Nephron (organoid): ENCODE measurements at regions not wholly inside any gene's neighbourhood (a gene's known extent, or its start where the extent isn't known, plus 50 kb on each side); places are given as distances from the start of the nearest gene placed in this dataset.

ENCODE experiments used
- H3K27ac Mint-ChIP-seq, 3 experiments: 2 replicates each; pipeline ENCODE4 v1.8.0; 2020; ENCODE audit warnings: mixed read lengths in 3 of 3, mild to moderate bottlenecking in 2 of 3, moderate library complexity in 1 of 3
- H3K27me3 Mint-ChIP-seq: 2 replicates; pipeline ENCODE4 v1.8.0; 2021; ENCODE audit warnings: low read depth, mild to moderate bottlenecking, moderate library complexity, mixed read lengths
- H3K36me3 Mint-ChIP-seq: 2 replicates; pipeline ENCODE4 v1.8.0; 2020; ENCODE audit warnings: low read depth, mixed read lengths
- H3K4me1 Mint-ChIP-seq: 2 replicates; pipeline ENCODE4 v1.8.0; 2020; ENCODE audit warnings: mixed read lengths
- H3K4me3 Mint-ChIP-seq, 3 experiments: 2 replicates each; pipeline ENCODE4 v1.8.0; 2020; ENCODE audit warnings: mild to moderate bottlenecking in 3 of 3, mixed read lengths in 3 of 3, moderate library complexity in 2 of 3
- H3K9me3 Mint-ChIP-seq: 2 replicates; pipeline ENCODE4 v1.8.0; 2020; ENCODE audit warnings: mixed read lengths
- TF ChIP-seq, protein P1 (sequence below), 3 experiments: fragments of 200-600 bp; sonication (generic); IDR thresholded peaks; one replicate each; pipeline ENCODE4 v1.5.0; 2021; ENCODE audit warnings: antibody characterized with exemption in 3 of 3; ENCODE audit not compliant: unreplicated experiment in 3 of 3

DNA sequence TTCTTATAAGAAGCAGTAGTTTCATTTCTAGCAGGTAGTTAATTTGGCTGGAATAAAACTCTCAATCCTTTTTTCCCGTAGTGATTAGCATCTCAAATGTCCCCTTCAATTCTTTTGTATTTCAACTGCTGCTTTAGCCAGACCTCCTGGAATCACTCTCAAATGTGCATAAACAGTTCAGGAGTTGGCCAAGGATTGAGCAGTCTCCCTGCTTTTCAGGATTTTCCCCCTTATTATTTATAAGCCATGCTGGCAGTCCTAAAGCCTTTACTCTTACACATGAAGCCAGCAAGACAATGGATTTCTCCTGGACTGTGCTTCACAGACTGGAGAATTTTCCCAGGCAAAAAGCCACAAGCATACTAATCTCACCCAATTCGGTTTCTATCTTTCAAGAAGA, 950.1 kb downstream of the VRK1 start:
- Mint-ChIP-seq H3K36me3 (no peaks in the 10 kb centered on the region), H3K27ac (no peak overlapping the region), H3K4me1 (no peaks in the 10 kb centered on the region), H3K4me3 (no peak overlapping the region), H3K27me3 (no peaks in the 10 kb centered on the region), H3K9me3 (peaks cover 6% of the 10 kb centered on the region)
- TF ChIP-seq, protein P1, sequence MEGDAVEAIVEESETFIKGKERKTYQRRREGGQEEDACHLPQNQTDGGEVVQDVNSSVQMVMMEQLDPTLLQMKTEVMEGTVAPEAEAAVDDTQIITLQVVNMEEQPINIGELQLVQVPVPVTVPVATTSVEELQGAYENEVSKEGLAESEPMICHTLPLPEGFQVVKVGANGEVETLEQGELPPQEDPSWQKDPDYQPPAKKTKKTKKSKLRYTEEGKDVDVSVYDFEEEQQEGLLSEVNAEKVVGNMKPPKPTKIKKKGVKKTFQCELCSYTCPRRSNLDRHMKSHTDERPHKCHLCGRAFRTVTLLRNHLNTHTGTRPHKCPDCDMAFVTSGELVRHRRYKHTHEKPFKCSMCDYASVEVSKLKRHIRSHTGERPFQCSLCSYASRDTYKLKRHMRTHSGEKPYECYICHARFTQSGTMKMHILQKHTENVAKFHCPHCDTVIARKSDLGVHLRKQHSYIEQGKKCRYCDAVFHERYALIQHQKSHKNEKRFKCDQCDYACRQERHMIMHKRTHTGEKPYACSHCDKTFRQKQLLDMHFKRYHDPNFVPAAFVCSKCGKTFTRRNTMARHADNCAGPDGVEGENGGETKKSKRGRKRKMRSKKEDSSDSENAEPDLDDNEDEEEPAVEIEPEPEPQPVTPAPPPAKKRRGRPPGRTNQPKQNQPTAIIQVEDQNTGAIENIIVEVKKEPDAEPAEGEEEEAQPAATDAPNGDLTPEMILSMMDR (IDR thresholded peaks at IDR 0.05; ENCODE audit: unreplicated experiment in 3 of 3) = no peak

DNA sequence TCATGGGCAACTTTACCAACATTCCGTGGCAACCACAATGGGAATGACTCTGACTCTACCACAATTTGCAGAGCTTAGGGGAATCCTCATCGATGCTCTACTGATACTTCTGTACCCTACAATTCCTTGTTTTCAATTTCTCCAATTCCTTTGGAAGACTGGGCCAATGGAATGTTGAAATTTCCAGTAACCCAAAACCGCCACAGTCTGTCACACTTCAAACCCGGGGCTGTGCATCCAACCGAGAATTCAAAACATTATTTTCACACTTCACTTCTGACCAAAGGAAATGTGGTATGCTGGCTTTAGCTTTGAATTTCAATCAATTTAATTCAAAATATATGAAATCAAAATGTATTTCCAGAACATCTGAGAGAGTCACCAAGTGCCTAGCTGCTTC, 951.4 kb downstream of the VRK1 start:
- Mint-ChIP-seq H3K9me3 (peaks cover 6% of the 10 kb centered on the region), H3K36me3 (no peaks in the 10 kb centered on the region), H3K27me3 (no peaks in the 10 kb centered on the region), H3K4me3 (no peak overlapping the region), H3K4me1 (no peaks in the 10 kb centered on the region), H3K27ac (no peak overlapping the region)
- TF ChIP-seq, protein P1 (IDR thresholded peaks at IDR 0.05; ENCODE audit: unreplicated experiment in 3 of 3) = no peak

DNA sequence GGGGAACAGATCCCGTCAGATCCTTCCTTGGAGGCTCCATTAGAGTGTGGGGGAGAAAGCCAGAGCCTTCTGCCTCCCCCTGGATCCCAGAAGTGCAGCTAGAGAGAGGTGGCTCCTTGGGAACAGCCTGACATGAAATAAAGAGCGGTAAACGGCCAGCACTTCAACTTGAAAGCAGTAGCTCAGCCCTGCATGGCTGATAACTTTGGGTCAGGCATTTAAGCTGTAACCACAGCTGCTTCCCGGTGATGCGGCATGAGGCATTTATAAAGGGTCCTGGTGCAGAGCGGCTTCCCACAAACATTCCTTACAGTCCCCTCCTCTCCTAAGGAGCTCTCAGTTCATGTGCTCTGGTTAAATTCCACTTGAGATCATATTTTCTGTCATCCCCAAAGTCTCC, 960.3 kb downstream of the VRK1 start:
- Mint-ChIP-seq H3K27me3 (peaks cover 10% of the 10 kb centered on the region), H3K36me3 (no peaks in the 10 kb centered on the region), H3K4me1 (no peaks in the 10 kb centered on the region), H3K9me3 (no peaks in the 10 kb centered on the region), H3K27ac (no peak overlapping the region), H3K4me3 (no peak overlapping the region)
- TF ChIP-seq, protein P1 (IDR thresholded peaks at IDR 0.05; ENCODE audit: unreplicated experiment in 3 of 3) = no peak

DNA sequence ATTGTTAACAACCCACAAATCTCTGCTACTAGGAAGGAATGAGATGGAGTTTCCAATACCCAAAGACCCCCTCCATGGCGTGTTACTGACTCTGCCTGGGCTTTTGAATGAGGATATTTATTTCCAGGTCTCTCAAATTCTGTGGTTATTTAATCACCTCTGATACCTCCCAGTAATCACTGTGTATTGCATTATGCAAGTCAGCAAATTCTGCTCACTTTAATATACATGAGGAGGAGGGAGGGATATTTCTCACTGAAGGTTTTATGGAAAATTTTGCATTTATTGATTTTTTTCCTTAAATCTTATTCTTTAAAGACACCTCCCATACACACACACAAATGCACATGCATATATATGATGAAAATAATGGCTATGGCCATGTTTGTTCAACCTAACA, 962.9 kb downstream of the VRK1 start:
- H3K27me3 Mint-ChIP-seq = peaks cover 14% of the 10 kb centered on the region
- no peaks in the 10 kb centered on the region for H3K36me3 Mint-ChIP-seq
- no peak overlapping the region for H3K27ac Mint-ChIP-seq
- H3K4me3 Mint-ChIP-seq = no peak overlapping the region
- H3K9me3 Mint-ChIP-seq = no peaks in the 10 kb centered on the region
- H3K4me1 Mint-ChIP-seq = no peaks in the 10 kb centered on the region
- TF ChIP-seq, protein P1 (IDR thresholded peaks at IDR 0.05; ENCODE audit: unreplicated experiment in 3 of 3) = no peak

DNA sequence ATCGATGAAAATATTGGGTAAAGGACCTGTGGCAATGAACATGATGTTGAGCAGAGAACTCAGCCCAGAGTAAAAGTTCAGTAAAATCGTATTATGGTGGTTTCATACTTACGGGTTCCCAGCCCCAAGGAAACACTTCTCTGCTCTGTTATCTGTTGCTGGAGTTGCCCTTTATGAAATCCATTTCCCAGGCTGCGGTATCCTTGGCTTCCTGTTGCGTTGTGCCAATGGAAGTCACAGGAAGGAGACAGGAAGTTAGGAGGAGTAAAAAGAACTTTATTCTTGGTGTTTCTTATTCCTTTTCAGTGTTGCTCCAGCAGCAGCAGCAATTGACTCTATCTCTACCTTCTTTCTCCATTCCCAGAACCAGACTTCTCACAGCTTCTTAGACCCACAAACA, 965.2 kb downstream of the VRK1 start:
- no peak overlapping the region for H3K27ac Mint-ChIP-seq

More for the DNA sequence above, 965.2 kb downstream of the VRK1 start:
- H3K27me3 Mint-ChIP-seq = peaks cover 21% of the 10 kb centered on the region
- TF ChIP-seq, protein P1 (IDR thresholded peaks at IDR 0.05; ENCODE audit: unreplicated experiment in 3 of 3) = no peak
- no peaks in the 10 kb centered on the region for H3K4me1 Mint-ChIP-seq
- H3K36me3 Mint-ChIP-seq = no peaks in the 10 kb centered on the region
- no peak overlapping the region for H3K4me3 Mint-ChIP-seq
- no peaks in the 10 kb centered on the region for H3K9me3 Mint-ChIP-seq
